ENCODE measurements at regions not wholly inside any gene's neighbourhood (a gene's known extent, or its start where the extent isn't known, plus 50 kb on each side); places are given as distances from the start of the nearest gene placed in this dataset.
A peak's percentile ranks its signal among the peaks of the same experiment; 100 is the strongest.
"Not testable (repeated sequence)": the region's sequence is repeated elsewhere in the genome, so short reads cannot be mapped to it uniquely, and the experiment has no call there.

GRCh38 chrY:19055232-19056137, 281.9 kb upstream of the HSFY2 start:
- no peak for DNase-seq (ENCODE audit: low read depth, low spot score)

DNA sequence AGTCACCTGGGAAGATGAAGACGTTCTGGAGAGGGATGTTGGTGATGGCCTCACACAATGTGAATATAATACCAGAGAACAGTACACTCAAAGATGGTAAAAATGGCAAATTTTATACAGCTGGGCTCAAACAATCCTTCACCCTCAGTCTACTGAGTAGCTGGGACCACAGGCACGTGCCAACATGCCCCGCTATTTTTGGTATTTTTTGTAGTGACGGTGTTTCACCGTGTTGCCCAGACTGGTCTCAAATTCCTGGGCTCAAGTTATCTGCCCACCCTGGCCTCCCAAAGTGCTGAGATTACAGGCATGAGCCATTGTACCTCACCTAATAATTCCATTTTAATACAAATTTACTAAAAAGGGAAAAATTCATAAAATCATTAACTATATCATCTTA, 280.3 kb upstream of the HSFY2 start:
- DNase-seq (ENCODE audit: low read depth, low spot score), result no peak

DNA sequence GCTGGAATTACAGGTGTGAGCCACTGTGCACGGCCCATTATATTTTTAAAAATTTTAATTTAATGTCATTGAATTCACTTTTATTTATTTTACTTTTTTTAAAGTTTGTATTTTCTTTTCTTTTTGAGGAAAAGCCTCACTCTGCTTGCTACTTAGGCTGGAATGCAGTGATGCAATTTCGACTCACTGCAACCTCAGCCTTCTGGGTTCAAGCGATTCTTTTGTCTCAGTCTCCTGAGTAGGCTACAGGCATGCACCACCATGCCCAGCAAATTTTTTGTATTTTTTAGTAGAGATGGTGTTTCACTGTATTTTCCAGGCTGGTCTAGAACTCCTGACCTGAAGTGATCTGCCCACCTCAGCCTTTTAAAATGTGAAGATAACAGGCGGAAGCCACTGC, 277.5 kb upstream of the HSFY2 start:
- DNase-seq (ENCODE audit: low read depth, low spot score), result no peak

DNA sequence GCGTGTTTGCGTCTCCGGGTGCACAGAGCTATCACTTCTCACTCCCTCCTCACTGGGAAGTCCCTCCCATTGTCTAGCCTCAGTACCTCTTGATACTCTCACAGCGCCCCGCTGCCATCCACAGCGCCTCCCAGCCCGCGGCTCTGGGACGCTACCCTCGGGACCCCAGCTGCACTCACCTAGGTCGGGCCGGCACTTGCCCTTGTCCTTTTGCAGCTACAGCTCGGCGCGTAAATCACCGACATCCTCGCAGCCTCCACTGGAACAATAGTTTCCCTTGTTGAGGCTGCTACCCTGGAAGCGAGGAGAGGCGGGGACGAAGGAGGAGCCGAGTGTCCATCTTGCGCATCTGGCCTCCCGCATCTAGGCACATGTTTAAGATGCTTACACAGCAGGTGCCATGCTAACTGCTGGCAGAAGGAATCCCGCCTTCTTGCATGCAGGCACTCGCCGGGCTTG, 269.5 kb upstream of the HSFY2 start:
- DNase-seq (ENCODE audit: low read depth, low spot score), result peak; percentile 70

- peak; percentile 70 for DNase-seq (ENCODE audit: low read depth, low spot score)
Observed at GRCh38 chrY:19042306-19042958, 268.9 kb upstream of the HSFY2 start.

- no peak for DNase-seq (ENCODE audit: low read depth, low spot score)
Observed at GRCh38 chrY:19026631-19027030, 253.1 kb upstream of the HSFY2 start.

DNA sequence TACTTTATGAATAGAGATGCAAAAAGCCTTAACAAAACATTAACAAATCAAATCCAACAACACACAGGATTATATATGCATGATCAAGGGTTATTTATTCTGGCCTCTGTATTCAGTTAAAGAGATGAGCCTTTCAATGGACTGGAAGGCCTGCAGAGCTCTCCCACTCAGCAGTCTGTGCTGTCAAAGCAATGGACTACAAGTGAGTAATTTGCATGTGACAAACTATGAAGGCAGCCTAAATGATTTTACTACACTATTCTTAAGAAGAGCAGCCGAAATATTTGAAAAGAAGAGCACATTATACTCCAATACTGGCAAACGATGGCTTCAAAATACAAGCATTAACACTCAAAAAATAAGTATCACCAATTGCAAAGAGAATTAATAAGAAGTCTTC, 250.4 kb upstream of the HSFY2 start:
- no peak for DNase-seq (ENCODE audit: low read depth, low spot score)

GRCh38 chrY:19020193-19020592, 246.7 kb upstream of the HSFY2 start:
- no peak for DNase-seq (ENCODE audit: low read depth, low spot score)

GRCh38 chrY:19016990-19017389, 243.5 kb upstream of the HSFY2 start:
- DNase-seq (ENCODE audit: low read depth, low spot score), result no peak

- DNase-seq (ENCODE audit: low read depth, low spot score), result no peak
Observed at GRCh38 chrY:19015854-19016253, 242.3 kb upstream of the HSFY2 start.

DNA sequence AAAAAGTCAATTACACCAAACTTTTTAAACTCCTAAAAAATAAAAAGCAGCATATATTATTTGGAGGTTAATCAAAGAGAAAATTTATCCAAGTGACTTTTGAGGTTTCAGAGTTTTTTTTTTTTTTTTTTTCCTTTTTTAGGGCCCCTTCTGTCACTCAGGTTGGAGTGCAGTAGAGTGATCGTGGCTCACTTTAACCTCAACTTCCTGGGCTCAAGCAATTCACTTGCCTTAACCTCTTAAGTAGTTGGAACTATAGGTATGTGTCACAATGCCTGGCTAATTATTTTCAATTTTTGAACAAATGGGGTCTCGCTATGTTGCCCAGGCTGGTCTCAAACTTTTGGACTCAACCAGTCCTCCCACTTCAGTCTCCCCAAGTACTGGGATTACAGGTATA, 241.7 kb upstream of the HSFY2 start:
- DNase-seq (ENCODE audit: low read depth, low spot score), result no peak

GRCh38 chrY:19012985-19013384, 239.4 kb upstream of the HSFY2 start:
- no peak for DNase-seq (ENCODE audit: low read depth, low spot score)

DNA sequence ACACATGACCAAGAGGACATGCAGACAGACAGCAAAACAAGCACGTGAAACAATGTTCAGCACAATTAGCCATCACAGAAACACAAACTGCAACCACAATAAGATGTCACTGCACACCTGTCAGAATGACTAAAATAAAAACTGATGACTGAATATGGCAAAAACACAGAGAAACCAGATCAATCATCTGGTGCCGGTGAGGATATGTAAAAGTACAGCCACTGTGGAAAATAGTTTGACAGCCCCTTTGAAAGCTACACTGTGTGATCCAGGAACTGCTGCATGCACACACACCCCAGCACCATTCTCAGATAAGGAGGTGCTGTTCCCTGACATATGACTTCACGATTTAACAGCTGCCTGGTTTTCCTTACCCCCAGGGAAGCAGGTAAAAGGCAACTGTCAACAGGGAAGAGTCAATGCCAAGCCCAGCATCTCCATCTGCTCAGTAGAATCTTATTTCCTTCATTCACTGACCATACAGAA, 238.1 kb upstream of the HSFY2 start:
- no peak for DNase-seq (ENCODE audit: low read depth, low spot score)

DNA sequence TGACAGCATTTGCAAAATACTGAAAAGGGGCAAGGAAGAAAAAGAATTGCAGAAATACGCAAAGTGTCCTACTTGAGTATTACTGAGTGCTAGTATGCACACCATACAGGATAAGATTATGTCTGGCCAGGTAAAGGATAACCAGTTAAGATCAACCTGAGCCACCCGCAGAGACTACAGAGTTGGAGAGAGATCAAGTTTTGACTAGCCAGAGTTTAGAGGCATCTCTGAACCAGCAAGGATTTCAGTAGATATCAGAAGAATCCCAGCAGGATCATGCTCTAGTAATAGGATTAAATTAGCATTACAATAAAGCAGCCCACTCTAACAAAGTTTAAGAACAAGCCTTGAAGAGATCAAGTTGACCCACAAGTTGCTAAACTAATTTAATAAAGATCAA, 232.7 kb upstream of the HSFY2 start:
- DNase-seq (ENCODE audit: low read depth, low spot score), result no peak

- no peak for DNase-seq (ENCODE audit: low read depth, low spot score)
Observed at GRCh38 chrY:19005579-19005978, 232.0 kb upstream of the HSFY2 start.

- DNase-seq (ENCODE audit: low read depth, low spot score), result no peak
Observed at GRCh38 chrY:18997635-18998240, 224.2 kb upstream of the HSFY2 start.

- no peak for DNase-seq (ENCODE audit: low read depth, low spot score)
Observed at GRCh38 chrY:18993480-18993879, 219.9 kb upstream of the HSFY2 start.

DNA sequence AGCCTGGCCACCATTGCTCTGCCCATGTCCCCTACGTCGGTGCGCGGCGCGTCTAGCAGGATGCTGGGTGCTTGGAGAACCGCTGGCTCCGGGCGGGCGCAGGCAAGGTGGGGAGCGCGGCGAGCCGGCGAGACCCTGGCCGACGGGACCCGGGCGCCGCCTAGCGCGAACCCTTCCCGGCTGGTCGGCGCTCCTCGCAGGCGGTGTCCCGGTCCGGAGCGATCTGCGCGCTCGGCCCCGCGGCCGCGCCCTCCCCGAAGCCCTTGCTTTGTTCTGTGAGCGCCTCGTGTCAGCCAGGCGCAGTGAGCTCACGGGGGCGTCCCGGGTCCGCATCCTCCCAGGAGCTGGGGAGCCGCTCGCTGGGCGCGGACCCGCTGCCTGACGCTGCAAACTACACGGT, 219.1 kb upstream of the HSFY2 start:
- not testable (repeated sequence) for DNase-seq (ENCODE audit: low read depth, low spot score)

- no peak for DNase-seq (ENCODE audit: low read depth, low spot score)
Observed at GRCh38 chrY:18989356-18989755, 215.8 kb upstream of the HSFY2 start.

GRCh38 chrY:18966001-18966400, 192.5 kb upstream of the HSFY2 start:
- no peak for DNase-seq (ENCODE audit: low read depth, low spot score)

- no peak for DNase-seq (ENCODE audit: low read depth, low spot score)
Observed at GRCh38 chrY:18958846-18959245, 185.3 kb upstream of the HSFY2 start.

GRCh38 chrY:18951657-18952435, 178.3 kb upstream of the HSFY2 start:
- DNase-seq (ENCODE audit: low read depth, low spot score), result no peak
